ENCODE measurements at regions not wholly inside any gene's neighbourhood (a gene's known extent, or its start where the extent isn't known, plus 50 kb on each side); places are given as distances from the start of the nearest gene placed in this dataset.
"Not testable (repeated sequence)": the region's sequence is repeated elsewhere in the genome, so short reads cannot be mapped to it uniquely, and the experiment has no call there.

DNA sequence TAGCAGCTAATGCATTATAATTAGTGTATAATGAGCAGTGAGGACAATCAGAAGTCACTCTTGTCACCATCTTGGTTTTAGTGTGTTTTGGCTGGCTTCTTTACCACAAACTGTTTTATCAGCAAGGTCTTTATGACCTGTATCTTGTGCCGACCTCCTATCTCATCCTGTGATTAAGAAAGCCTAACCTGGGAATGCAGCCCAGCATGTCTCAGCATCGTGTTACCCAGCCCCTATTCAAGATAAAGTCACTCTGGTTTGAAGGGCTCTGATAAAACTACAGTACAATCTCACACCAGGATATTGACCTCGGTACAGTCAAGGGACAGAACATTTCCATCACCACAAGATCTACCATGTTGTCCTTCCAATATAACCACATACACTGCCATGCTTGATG lies 604.7 kb upstream of the AMELY start:
- H3K36me3 ChIP-seq, result no peaks in the 10 kb centered on the region
- TF ChIP-seq POLR2A (IDR thresholded peaks at IDR 0.05) (no peak), EP300 (IDR thresholded peaks at IDR 0.05) (no peak), POLR2AphosphoS5 (IDR thresholded peaks at IDR 0.05) (no peak)
- TF ChIP-seq, protein P1, sequence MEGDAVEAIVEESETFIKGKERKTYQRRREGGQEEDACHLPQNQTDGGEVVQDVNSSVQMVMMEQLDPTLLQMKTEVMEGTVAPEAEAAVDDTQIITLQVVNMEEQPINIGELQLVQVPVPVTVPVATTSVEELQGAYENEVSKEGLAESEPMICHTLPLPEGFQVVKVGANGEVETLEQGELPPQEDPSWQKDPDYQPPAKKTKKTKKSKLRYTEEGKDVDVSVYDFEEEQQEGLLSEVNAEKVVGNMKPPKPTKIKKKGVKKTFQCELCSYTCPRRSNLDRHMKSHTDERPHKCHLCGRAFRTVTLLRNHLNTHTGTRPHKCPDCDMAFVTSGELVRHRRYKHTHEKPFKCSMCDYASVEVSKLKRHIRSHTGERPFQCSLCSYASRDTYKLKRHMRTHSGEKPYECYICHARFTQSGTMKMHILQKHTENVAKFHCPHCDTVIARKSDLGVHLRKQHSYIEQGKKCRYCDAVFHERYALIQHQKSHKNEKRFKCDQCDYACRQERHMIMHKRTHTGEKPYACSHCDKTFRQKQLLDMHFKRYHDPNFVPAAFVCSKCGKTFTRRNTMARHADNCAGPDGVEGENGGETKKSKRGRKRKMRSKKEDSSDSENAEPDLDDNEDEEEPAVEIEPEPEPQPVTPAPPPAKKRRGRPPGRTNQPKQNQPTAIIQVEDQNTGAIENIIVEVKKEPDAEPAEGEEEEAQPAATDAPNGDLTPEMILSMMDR (IDR thresholded peaks at IDR 0.05), result no peak
- 33% methylated on average over 2 of the region's 3 CpGs; no CpG with 5 or more reads in 1 of the 2 donors for WGBS, 2 donors (ENCODE audit: low coverage in 1 of 2)
- no peaks in the 10 kb centered on the region for H3K4me1 ChIP-seq
- H3K27me3 ChIP-seq, result no peaks in the 10 kb centered on the region
- H3K4me3 ChIP-seq, result no peak overlapping the region
- H3K9me3 ChIP-seq, result no peaks in the 10 kb centered on the region
- H3K27ac ChIP-seq, result no peak overlapping the region
- ATAC-seq, result no peak

DNA sequence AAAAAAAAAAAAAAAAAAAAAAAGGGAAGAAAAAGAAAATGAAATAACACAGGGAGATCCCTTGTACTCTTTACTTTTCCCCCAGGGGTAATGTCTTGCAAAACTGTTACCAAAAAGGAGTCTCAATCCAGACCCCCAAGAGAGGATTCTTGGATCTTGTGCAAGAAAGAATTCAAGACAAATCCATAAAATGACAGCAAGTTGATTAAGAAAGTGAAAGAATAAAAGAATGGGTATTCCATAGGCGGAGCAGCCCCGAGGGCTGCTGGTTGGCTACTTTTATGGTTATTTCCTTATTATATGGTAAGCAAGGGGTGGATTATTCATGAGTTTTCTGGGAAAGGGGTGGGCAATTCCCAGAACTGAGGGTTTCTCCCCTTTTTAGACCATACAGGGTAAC lies 604.3 kb upstream of the AMELY start:
- TF ChIP-seq, protein P1 (IDR thresholded peaks at IDR 0.05), result no peak
- TF ChIP-seq POLR2AphosphoS5 (IDR thresholded peaks at IDR 0.05) (no peak), POLR2A (IDR thresholded peaks at IDR 0.05) (no peak), EP300 (IDR thresholded peaks at IDR 0.05) (no peak)

GRCh38 chrY:7502896-7503295 lies 591.3 kb upstream of the AMELY start:
- H3K27ac ChIP-seq, result no peak overlapping the region
- H3K27me3 ChIP-seq, result no peaks in the 10 kb centered on the region
- no CpG with 5 or more reads among the region's 5 CpGs for WGBS, 2 donors (ENCODE audit: low coverage in 1 of 2)
- no peaks in the 10 kb centered on the region for H3K9me3 ChIP-seq
- ATAC-seq, result no peak
- TF ChIP-seq POLR2AphosphoS5 (IDR thresholded peaks at IDR 0.05) (no peak), EP300 (IDR thresholded peaks at IDR 0.05) (no peak), POLR2A (IDR thresholded peaks at IDR 0.05) (no peak)
- TF ChIP-seq, protein P1 (IDR thresholded peaks at IDR 0.05), result no peak
- no peak overlapping the region for H3K4me3 ChIP-seq
- H3K4me1 ChIP-seq, result no peaks in the 10 kb centered on the region
- H3K36me3 ChIP-seq, result no peaks in the 10 kb centered on the region

More for the DNA sequence above, 604.3 kb upstream of the AMELY start:
- no peaks in the 10 kb centered on the region for H3K27me3 ChIP-seq
- no peaks in the 10 kb centered on the region for H3K36me3 ChIP-seq
- H3K27ac ChIP-seq, result no peak overlapping the region
- no peak overlapping the region for H3K4me3 ChIP-seq
- WGBS, 2 donors (ENCODE audit: low coverage in 1 of 2), result no CpG with 5 or more reads among the region's 2 CpGs
- H3K9me3 ChIP-seq, result no peaks in the 10 kb centered on the region
- H3K4me1 ChIP-seq, result no peaks in the 10 kb centered on the region
- no peak for ATAC-seq

- Histone ChIP-seq H3K36me3 (no peaks in the 10 kb centered on the region), H3K27ac (no peak overlapping the region), H3K27me3 (no peaks in the 10 kb centered on the region), H3K4me3 (no peak overlapping the region), H3K9me3 (no peaks in the 10 kb centered on the region), H3K4me1 (no peaks in the 10 kb centered on the region)
- no peak for ATAC-seq
- WGBS, 2 donors (ENCODE audit: low coverage in 1 of 2), result 100% methylated on average over 1 of the region's 2 CpGs; no CpG with 5 or more reads in 1 of the 2 donors
- TF ChIP-seq POLR2A (IDR thresholded peaks at IDR 0.05) (no peak), POLR2AphosphoS5 (IDR thresholded peaks at IDR 0.05) (no peak), EP300 (IDR thresholded peaks at IDR 0.05) (no peak)
- TF ChIP-seq, protein P1 (IDR thresholded peaks at IDR 0.05), result no peak
Observed at GRCh38 chrY:7501236-7501635, 589.7 kb upstream of the AMELY start.

- Histone ChIP-seq H3K4me3 (no peak overlapping the region), H3K9me3 (no peaks in the 10 kb centered on the region), H3K27ac (no peak overlapping the region), H3K27me3 (no peaks in the 10 kb centered on the region), H3K4me1 (no peaks in the 10 kb centered on the region), H3K36me3 (no peaks in the 10 kb centered on the region)
- no peak for ATAC-seq
- 50% methylated on average over 1 of the region's 1 CpG; no CpG with 5 or more reads in 1 of the 2 donors for WGBS, 2 donors (ENCODE audit: low coverage in 1 of 2)
- TF ChIP-seq EP300 (IDR thresholded peaks at IDR 0.05), result no peak
- TF ChIP-seq POLR2AphosphoS5 (IDR thresholded peaks at IDR 0.05), result no peak
- TF ChIP-seq, protein P1 (IDR thresholded peaks at IDR 0.05), result no peak
- TF ChIP-seq POLR2A (IDR thresholded peaks at IDR 0.05), result no peak
Observed at GRCh38 chrY:7496001-7496400, 584.4 kb upstream of the AMELY start.

- WGBS, 2 donors (ENCODE audit: low coverage in 1 of 2), result 71% methylated on average over 5 of the region's 8 CpGs; no CpG with 5 or more reads in 1 of the 2 donors
- not testable (repeated sequence) for ATAC-seq, H3K27ac ChIP-seq
Observed at GRCh38 chrY:7484455-7485285, 573.1 kb upstream of the AMELY start.

More at GRCh38 chrY:7484455-7485285, 573.1 kb upstream of the AMELY start:
- not testable (repeated sequence) for H3K9me3 ChIP-seq, H3K4me1 ChIP-seq, H3K4me3 ChIP-seq, H3K27me3 ChIP-seq, H3K36me3 ChIP-seq
